Cardiac muscle cell (in vitro differentiated cells and primary cell): ENCODE measurements at regions not wholly inside any gene's neighbourhood (a gene's known extent, or its start where the extent isn't known, plus 50 kb on each side); places are given as distances from the start of the nearest gene placed in this dataset.
"Not testable (repeated sequence)": the region's sequence is repeated elsewhere in the genome, so short reads cannot be mapped to it uniquely, and the experiment has no call there.

Experiments used
- DNase-seq, 2 donors: peaks; one replicate each; pipeline versions ENCODE4 v3.0.0 to v3.0.0-alpha.2; 2010 to 2017; ENCODE audit warnings: low read depth in 1 of 2, low spot score in 1 of 2
- H3K27ac ChIP-seq: fragments of 200-600 bp; sonication (generic); 2 replicates; pipeline ENCODE4 v1.5.1; 2016
- H3K27me3 ChIP-seq: fragments of 200-600 bp; sonication (generic); 2 replicates; pipeline ENCODE4 v1.6.0; 2016; ENCODE audit warnings: control low read depth
- H3K36me3 ChIP-seq: fragments of 200-600 bp; sonication (generic); 2 replicates; pipeline ENCODE4 v1.5.1; 2016; ENCODE audit warnings: control low read depth
- H3K4me1 ChIP-seq: fragments of 200-600 bp; sonication (generic); 2 replicates; pipeline ENCODE4 v1.8.1; 2017; ENCODE audit warnings: low read depth, mild to moderate bottlenecking, mixed run types
- H3K4me3 ChIP-seq: fragments of 200-600 bp; sonication (generic); 2 replicates; pipeline ENCODE4 v1.5.1; 2016; ENCODE audit warnings: mild to moderate bottlenecking
- H3K9me3 ChIP-seq: fragments of 200-600 bp; sonication (generic); 2 replicates; pipeline ENCODE4 v1.5.1; 2017; ENCODE audit warnings: low read depth, mild to moderate bottlenecking, control low read depth
- TF ChIP-seq, protein P1 (sequence below): IDR thresholded peaks from 2 replicates; pipeline ENCODE4 v1.5.1; 2012; ENCODE audit warnings: low read depth, mild to moderate bottlenecking, low read length

DNA sequence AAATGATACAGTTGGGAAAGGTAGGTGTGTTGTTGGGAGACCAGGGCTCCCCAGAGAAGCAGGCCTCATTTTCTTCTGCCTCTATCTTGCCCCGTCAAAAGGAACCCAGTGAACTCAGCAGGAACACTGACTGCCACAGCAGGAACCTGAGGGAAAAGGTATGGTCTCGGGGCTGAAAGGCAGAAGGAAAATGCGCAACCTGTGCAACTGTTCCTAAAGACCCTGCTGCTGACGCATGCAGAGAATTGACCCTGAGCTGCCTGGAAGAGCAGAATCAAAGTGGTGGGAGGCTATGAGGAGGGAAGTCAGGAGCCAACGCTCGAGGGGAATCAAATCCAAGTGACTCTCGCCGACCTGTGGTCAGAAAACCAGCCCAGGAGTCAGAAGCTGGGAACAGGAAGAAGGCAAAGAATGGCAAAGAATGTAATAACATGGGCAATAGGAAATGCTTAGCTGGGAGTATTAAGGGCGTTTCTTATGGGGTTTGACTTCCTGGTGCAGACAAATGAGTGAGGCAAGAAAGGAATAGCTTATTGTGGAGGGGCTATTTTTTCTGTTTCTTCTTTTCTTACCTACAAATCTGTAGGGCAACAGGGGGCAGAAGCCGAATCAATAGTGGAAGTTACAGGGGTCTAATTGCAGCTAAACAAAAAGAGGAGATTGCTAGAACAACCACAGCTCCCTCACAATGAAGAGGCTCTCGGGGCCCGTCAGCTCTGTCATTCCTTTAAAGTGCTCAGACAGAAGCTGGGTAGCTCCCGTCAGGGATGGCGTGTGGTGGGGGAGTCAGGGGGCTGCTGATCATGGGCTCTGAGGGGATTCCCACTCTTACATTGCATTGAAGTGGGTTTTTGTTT lies 65.4 kb upstream of the DLG1 start:
- Histone ChIP-seq H3K4me3 (no peak overlapping the region), H3K27ac (no peak overlapping the region), H3K27me3 (no peaks in the 10 kb centered on the region), H3K9me3 (no peaks in the 10 kb centered on the region), H3K4me1 (no peaks in the 10 kb centered on the region), H3K36me3 (no peaks in the 10 kb centered on the region)
- TF ChIP-seq, protein P1, sequence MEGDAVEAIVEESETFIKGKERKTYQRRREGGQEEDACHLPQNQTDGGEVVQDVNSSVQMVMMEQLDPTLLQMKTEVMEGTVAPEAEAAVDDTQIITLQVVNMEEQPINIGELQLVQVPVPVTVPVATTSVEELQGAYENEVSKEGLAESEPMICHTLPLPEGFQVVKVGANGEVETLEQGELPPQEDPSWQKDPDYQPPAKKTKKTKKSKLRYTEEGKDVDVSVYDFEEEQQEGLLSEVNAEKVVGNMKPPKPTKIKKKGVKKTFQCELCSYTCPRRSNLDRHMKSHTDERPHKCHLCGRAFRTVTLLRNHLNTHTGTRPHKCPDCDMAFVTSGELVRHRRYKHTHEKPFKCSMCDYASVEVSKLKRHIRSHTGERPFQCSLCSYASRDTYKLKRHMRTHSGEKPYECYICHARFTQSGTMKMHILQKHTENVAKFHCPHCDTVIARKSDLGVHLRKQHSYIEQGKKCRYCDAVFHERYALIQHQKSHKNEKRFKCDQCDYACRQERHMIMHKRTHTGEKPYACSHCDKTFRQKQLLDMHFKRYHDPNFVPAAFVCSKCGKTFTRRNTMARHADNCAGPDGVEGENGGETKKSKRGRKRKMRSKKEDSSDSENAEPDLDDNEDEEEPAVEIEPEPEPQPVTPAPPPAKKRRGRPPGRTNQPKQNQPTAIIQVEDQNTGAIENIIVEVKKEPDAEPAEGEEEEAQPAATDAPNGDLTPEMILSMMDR = no peak
- DNase-seq = no peak

DNA sequence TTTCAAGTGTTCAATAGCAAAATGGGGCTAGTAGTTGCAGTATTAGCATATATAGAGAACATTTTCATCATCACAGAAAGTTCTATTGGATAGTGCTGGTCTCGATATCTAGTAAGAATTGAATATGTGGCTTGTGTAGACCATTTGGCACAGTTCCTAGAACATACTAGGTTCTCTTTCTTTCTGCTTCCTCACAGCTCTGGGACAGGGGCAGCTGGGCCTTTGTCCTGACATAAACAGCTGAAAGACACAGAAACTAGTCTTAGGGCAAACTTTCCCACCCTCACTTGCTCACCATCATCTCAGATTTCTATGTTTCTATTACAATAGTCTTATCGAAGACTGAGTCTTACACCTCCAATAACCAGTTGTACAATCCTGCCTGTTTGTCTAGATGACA lies 63.7 kb upstream of the DLG1 start:
- no peaks in the 10 kb centered on the region for H3K36me3 ChIP-seq
- TF ChIP-seq, protein P1 = no peak
- no peak overlapping the region for H3K4me3 ChIP-seq
- DNase-seq = peak in 1 of 2 donors; percentile 10
- no peaks in the 10 kb centered on the region for H3K27me3 ChIP-seq
- H3K9me3 ChIP-seq = no peaks in the 10 kb centered on the region
- H3K4me1 ChIP-seq = no peaks in the 10 kb centered on the region
- no peak overlapping the region for H3K27ac ChIP-seq

DNA sequence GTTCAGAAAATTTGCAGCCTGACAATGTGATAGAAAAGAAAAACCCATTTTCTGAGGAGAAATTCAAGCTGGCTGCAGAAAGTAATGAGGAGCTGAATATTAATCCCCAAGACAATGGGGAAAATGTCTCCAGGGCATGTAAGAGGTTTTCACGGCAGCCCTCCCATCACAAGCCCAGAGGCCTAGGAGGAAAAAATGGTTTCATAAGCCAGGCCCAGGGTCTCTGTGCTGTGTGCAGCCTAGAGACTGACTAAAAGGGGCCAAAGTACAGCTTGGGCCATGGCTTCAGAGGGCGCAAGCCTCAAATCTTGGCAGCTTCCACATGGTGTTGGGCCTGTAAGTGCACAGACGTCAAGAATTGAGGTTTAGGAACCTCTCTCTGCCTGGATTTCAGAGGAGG lies 61.7 kb upstream of the DLG1 start:
- not testable (repeated sequence) for H3K4me3 ChIP-seq, DNase-seq, H3K4me1 ChIP-seq, H3K27me3 ChIP-seq, H3K36me3 ChIP-seq, H3K9me3 ChIP-seq, H3K27ac ChIP-seq

DNA sequence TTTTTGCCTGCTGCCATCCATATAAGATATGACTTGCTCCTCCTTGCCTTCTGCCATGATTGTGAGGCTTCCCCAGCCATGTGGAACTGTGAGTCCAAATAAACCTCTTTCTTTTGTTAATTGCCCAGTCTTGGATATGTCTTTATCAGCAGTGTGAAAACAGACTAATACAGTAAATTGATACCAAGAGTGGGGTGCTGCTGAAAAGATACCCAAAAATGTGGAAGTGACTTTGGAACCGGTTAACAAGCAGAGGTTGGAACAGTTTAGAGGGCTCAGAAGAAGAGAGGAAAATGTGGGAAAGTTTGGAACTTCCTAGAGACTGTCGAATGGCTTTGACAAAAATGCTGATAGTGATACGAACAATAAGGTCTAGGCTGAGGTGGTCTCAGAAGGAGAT lies 61.1 kb upstream of the DLG1 start:
- H3K4me3 ChIP-seq, H3K36me3 ChIP-seq, H3K27ac ChIP-seq, H3K9me3 ChIP-seq, H3K4me1 ChIP-seq, DNase-seq, H3K27me3 ChIP-seq: not testable (repeated sequence)

DNA sequence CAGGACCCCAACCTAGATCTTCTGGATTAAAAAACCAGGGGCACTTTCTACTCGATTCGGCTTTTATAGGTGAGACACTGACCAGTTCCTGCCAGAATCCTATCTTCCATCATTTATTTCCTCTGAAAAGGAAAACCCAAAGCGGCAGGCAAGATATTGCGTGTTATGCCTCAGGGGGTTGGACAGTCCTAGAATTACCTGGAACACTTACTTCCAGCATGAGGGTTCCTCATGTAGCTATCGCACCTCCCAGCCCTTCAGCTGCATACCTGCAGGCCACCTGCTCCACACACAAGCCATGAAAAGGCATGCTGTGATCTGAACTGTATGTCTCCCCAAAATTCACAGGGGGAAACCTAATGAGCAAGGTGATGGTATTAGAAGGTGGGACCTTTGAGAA lies 58.3 kb upstream of the DLG1 start:
- Histone ChIP-seq H3K4me3 (no peak overlapping the region), H3K9me3 (no peaks in the 10 kb centered on the region), H3K27me3 (no peaks in the 10 kb centered on the region), H3K4me1 (peaks cover 15% of the 10 kb centered on the region), H3K27ac (no peak overlapping the region), H3K36me3 (no peaks in the 10 kb centered on the region)
- TF ChIP-seq, protein P1 = no peak
- DNase-seq = no peak

DNA sequence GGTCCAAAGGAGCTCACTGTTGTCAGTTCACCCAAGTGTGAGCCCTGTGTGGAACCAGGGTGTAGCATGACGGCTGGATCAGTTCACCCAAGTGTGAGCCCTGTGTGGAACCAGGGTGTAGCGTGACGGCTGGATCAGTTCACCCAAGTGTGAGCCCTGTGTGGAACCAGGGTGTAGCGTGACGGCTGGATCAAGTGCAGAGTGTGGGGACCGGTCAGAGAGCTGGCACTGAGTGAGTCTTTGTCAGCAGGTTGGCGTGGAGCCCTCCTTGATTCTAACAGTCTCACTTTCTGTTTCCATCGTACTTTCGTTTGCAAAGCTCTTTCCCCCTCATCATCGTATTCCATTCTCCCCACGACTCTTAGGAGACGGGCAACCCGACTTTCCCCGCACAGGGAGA lies 57.9 kb upstream of the DLG1 start:
- Histone ChIP-seq H3K36me3 (no peaks in the 10 kb centered on the region), H3K27me3 (no peaks in the 10 kb centered on the region), H3K4me3 (no peak overlapping the region), H3K27ac (no peak overlapping the region), H3K9me3 (no peaks in the 10 kb centered on the region), H3K4me1 (peaks cover 15% of the 10 kb centered on the region)
- TF ChIP-seq, protein P1 = no peak
- DNase-seq = no peak
